ENCODE measurements at regions not wholly inside any gene's neighbourhood (a gene's known extent, or its start where the extent isn't known, plus 50 kb on each side); places are given as distances from the start of the nearest gene placed in this dataset.
"Not testable (repeated sequence)": the region's sequence is repeated elsewhere in the genome, so short reads cannot be mapped to it uniquely, and the experiment has no call there.

- DNase-seq (ENCODE audit: low spot score) = no peak
Measured at GRCh38 chr3:80334534-80334933, 566.7 kb upstream of the ROBO1 start.

- no peak for DNase-seq (ENCODE audit: low spot score)
Measured at GRCh38 chr3:80331494-80332170, 563.8 kb upstream of the ROBO1 start.

GRCh38 chr3:80314541-80314940, 546.7 kb upstream of the ROBO1 start:
- DNase-seq (ENCODE audit: low spot score) = not testable (repeated sequence)

- DNase-seq (ENCODE audit: low spot score) = no peak
Measured at GRCh38 chr3:80308637-80309036, 540.8 kb upstream of the ROBO1 start.

- DNase-seq (ENCODE audit: low spot score) = no peak
Measured at GRCh38 chr3:80307844-80308243, 540.0 kb upstream of the ROBO1 start.

- no peak for DNase-seq (ENCODE audit: low spot score)
Measured at GRCh38 chr3:80297720-80298119, 529.9 kb upstream of the ROBO1 start.

- DNase-seq (ENCODE audit: low spot score) = no peak
Measured at GRCh38 chr3:80285388-80285787, 517.6 kb upstream of the ROBO1 start.

- no peak for DNase-seq (ENCODE audit: low spot score)
Measured at GRCh38 chr3:80283783-80284182, 516.0 kb upstream of the ROBO1 start.

GRCh38 chr3:80278056-80278455, 510.3 kb upstream of the ROBO1 start:
- DNase-seq (ENCODE audit: low spot score) = no peak

GRCh38 chr3:80275120-80275519, 507.3 kb upstream of the ROBO1 start:
- no peak for DNase-seq (ENCODE audit: low spot score)

- no peak for DNase-seq (ENCODE audit: low spot score)
Measured at GRCh38 chr3:80263260-80263659, 495.5 kb upstream of the ROBO1 start.

GRCh38 chr3:80261082-80261481, 493.3 kb upstream of the ROBO1 start:
- no peak for DNase-seq (ENCODE audit: low spot score)

- DNase-seq (ENCODE audit: low spot score) = no peak
Measured at GRCh38 chr3:80259736-80260135, 491.9 kb upstream of the ROBO1 start.

GRCh38 chr3:80252113-80252512, 484.3 kb upstream of the ROBO1 start:
- DNase-seq (ENCODE audit: low spot score) = no peak

- no peak for DNase-seq (ENCODE audit: low spot score)
Measured at GRCh38 chr3:80247766-80248165, 480.0 kb upstream of the ROBO1 start.

- no peak for DNase-seq (ENCODE audit: low spot score)
Measured at GRCh38 chr3:80244390-80244789, 476.6 kb upstream of the ROBO1 start.

GRCh38 chr3:80241791-80242190, 474.0 kb upstream of the ROBO1 start:
- DNase-seq (ENCODE audit: low spot score) = no peak

GRCh38 chr3:80239301-80239700, 471.5 kb upstream of the ROBO1 start:
- no peak for DNase-seq (ENCODE audit: low spot score)

- no peak for DNase-seq (ENCODE audit: low spot score)
Measured at GRCh38 chr3:80238606-80239005, 470.8 kb upstream of the ROBO1 start.

GRCh38 chr3:80238152-80238551, 470.4 kb upstream of the ROBO1 start:
- no peak for DNase-seq (ENCODE audit: low spot score)

- DNase-seq (ENCODE audit: low spot score) = no peak
Measured at GRCh38 chr3:80234706-80235105, 466.9 kb upstream of the ROBO1 start.

GRCh38 chr3:80233576-80233975, 465.8 kb upstream of the ROBO1 start:
- DNase-seq (ENCODE audit: low spot score) = no peak

GRCh38 chr3:80232760-80233159, 465.0 kb upstream of the ROBO1 start:
- DNase-seq (ENCODE audit: low spot score) = no peak

GRCh38 chr3:80230962-80231361, 463.2 kb upstream of the ROBO1 start:
- no peak for DNase-seq (ENCODE audit: low spot score)

- DNase-seq (ENCODE audit: low spot score) = no peak
Measured at GRCh38 chr3:80227216-80227615, 459.4 kb upstream of the ROBO1 start.
